Fibroblast of villous mesenchyme (primary cell): ENCODE measurements at regions not wholly inside any gene's neighbourhood (a gene's known extent, or its start where the extent isn't known, plus 50 kb on each side); places are given as distances from the start of the nearest gene placed in this dataset.

Experiments
- DNase-seq: peaks from one replicate; pipeline ENCODE4 v3.0.0-alpha.2; 2010; ENCODE audit warnings: low read depth
- H3K4me3 ChIP-seq: 2 replicates; pipeline ENCODE4 v1.5.1; 2011; ENCODE audit warnings: low read depth, mild to moderate bottlenecking, low read length
- TF ChIP-seq, protein P1 (sequence below): IDR thresholded peaks from 2 replicates; pipeline ENCODE4 v1.5.1; 2012; ENCODE audit warnings: low read depth, mild to moderate bottlenecking, low read length; ENCODE audit not compliant: insufficient read depth

DNA sequence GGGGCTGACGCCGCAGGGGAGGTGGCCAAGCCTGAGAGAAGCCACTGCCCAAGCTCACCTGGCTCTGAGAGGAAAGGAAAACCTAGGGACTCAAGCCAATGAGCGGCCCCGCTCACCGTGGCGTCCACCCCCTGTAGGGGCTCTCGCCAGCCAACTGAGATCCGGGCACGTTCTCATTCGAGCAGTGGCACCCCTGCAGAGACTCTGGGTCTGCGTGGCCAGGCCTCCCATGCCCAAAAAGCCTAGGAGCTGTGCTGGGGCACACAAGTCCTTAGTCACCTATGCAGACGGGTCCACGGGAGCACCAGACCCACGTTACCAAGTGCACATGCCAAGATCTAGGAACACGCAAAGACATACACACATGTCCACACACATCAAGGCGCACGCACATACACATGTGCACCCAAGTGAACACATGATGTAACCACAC lies 106.2 kb downstream of the NCOR2 start:
- no peak for DNase-seq
- no peak overlapping the region for H3K4me3 ChIP-seq
- TF ChIP-seq, protein P1, sequence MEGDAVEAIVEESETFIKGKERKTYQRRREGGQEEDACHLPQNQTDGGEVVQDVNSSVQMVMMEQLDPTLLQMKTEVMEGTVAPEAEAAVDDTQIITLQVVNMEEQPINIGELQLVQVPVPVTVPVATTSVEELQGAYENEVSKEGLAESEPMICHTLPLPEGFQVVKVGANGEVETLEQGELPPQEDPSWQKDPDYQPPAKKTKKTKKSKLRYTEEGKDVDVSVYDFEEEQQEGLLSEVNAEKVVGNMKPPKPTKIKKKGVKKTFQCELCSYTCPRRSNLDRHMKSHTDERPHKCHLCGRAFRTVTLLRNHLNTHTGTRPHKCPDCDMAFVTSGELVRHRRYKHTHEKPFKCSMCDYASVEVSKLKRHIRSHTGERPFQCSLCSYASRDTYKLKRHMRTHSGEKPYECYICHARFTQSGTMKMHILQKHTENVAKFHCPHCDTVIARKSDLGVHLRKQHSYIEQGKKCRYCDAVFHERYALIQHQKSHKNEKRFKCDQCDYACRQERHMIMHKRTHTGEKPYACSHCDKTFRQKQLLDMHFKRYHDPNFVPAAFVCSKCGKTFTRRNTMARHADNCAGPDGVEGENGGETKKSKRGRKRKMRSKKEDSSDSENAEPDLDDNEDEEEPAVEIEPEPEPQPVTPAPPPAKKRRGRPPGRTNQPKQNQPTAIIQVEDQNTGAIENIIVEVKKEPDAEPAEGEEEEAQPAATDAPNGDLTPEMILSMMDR: no peak

DNA sequence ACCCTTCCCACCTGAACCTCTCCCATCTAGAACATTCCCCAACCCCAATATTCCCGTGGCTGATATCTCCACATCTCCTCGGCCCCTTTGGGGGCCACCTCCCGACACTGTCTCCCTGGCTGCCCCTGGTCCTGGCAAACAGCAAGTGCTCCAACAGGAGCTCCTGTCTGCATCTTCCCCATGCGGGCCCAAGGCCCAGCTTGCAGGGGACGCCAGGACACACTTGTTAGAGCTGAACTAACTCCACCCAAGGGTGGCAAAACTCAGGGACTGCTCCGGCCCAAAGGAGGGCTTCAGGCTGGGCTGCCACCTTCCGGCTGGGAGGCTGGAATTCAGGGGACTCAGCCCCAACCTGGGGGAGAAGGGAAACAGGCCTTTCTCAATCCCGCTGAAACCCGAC lies 106.6 kb downstream of the NCOR2 start:
- TF ChIP-seq, protein P1: no peak
- no peak for DNase-seq

DNA sequence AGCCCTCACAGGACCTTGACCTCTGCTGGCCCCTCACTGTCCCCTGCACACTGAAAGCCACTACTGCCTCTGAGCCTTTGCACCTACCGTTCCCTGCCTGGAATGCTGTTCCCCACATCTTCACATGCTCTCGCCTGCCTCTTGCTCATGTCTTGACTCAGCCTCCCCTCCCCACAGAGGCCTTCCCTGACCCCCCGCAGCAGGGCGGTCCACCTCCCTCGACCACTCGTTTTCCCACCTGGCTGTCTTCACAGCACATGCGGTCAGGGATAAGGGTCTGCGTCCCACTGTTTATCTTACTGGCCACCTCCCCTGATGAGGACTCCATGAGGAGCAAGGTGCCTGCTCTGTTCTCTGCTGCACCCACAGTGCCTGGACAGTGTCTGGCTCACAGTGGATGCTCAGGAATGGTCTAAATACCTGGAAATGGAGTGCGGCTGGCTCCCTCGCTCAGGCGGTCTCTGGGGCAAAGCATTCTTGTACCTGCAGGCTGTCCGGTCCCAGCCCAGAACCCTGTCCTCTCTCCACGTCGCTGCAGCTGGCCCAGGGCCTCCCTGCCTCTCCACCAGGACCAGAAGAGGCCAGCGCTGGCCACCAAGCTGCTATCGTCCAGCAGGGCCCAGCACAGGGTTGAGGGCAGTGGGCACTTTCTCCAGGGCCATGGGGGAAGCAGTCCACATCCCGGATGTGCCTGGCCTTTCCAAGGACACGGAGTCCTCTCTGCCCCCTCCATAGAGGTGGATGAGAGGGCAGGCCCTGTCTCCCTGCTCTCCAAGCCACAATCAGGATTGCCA lies 107.4 kb downstream of the NCOR2 start:
- TF ChIP-seq, protein P1: no peak
- no peak for DNase-seq
- no peak overlapping the region for H3K4me3 ChIP-seq

More for the DNA sequence above, 106.6 kb downstream of the NCOR2 start:
- H3K4me3 ChIP-seq: no peak overlapping the region

DNA sequence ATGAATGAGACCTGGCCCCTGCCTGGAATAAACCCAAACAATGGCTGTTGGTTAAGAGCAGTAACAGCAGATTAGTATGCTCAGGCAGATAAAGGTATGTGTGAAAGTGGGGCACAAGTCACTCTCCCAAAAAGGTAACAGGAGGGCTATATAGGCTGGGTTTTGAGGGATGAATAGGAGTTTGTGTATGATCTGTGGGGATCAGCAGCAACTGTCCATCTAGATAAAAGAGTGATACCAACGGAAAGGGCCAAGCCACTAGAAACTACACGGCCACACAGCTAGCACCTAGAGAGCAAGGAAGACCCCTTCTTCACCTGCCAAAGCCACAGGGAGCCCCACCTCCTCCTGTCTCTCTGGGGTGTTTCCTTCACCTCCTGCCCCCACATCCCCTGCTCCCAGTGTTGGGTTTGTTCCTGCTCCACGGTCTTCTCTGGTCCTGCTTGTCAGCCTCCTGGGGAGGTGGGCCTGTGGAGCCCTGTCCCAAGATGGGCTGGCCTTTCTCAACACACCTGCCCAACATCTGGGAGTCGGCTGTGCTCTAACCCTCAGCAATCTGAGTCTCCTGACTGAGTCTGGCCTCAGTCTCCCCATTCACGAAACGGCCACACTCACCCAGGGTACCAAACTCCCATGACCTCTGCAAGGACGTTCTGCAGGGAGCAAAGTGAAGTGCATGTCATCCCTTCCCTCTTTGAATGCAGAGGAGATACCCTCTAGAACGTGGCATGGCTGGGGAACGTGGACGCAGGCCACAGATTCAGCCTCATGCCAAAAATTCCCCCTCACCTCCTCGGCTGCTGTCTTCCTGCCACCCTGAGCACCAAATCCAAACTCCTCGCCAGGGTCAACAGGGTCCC lies 108.2 kb downstream of the NCOR2 start:
- no peak for DNase-seq
- H3K4me3 ChIP-seq: no peak overlapping the region
- TF ChIP-seq, protein P1: no peak

DNA sequence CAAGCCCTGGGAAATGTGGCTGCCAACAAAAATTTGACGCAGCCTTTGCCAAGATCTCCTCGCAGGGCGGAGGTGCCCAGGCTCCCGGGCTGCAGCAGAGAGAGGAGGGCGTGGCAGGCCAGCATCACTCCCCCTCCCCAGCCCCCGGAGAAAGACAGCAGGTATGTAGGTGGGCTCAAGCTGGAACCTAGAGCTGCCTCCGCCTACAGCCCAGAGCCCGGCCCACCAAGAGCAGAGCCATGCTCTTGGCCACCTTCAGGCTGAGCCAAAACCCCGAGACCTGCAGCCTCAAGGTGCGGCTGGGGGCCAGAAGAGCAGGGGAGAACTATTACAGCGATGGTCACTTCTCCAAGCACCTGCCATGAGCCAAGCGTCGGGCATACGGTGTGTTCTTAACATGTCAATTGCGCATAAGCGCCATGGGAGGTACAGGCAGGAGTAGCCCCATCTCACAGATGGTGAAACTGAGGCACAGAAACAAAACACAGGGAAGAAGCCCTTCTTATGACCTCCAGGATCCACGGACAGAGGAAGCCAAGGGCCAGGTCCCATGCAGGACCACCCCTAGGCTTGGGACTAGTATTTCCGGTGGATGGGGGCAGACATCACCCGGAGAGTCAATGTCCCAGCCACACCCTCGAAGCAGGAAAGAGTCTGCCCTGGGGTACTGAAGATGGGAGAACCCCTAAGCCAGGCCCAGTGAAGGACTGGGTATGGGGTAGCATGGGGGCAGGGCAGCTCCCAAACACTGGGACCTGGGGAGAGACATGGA lies 109.0 kb downstream of the NCOR2 start:
- no peak for DNase-seq
- no peak overlapping the region for H3K4me3 ChIP-seq
- TF ChIP-seq, protein P1: no peak
